Upper lobe of left lung (tissue), 4 donors: ENCODE measurements at regions not wholly inside any gene's neighbourhood (a gene's known extent, or its start where the extent isn't known, plus 50 kb on each side); places are given as distances from the start of the nearest gene placed in this dataset.

ENCODE experiments used
- CTCF ChIP-seq, 6 experiments: fragments of 450-650 bp in 4 of 6; fragments of 200-600 bp in 2 of 6; sonication (generic) in 2 of 6; IDR thresholded peaks; one replicate each; pipeline ENCODE4 v1.5.1; 2016 to 2019; ENCODE audit warnings: antibody characterized with exemption in 6 of 6
- EP300 ChIP-seq, 4 donors: sonication (generic); formaldehyde crosslinking; IDR thresholded peaks; one replicate each; pipeline ENCODE4 v1.5.1; 2017; ENCODE audit warnings: antibody characterized with exemption in 4 of 4, control low read depth in 2 of 4
- POLR2A ChIP-seq, 4 donors: fragments of 450-650 bp; IDR thresholded peaks; one replicate each; pipeline ENCODE4 v1.5.1; 2016 to 2017; ENCODE audit warnings: antibody characterized with exemption in 4 of 4, mild to moderate bottlenecking in 2 of 4
- POLR2AphosphoS5 ChIP-seq, 2 donors: sonication (generic); formaldehyde crosslinking; IDR thresholded peaks; one replicate each; pipeline ENCODE4 v1.5.1; 2017; ENCODE audit warnings: antibody characterized with exemption in 2 of 2

GRCh38 chr7:16089801-16090200, 331.5 kb downstream of the CRPPA start:
- TF ChIP-seq CTCF (IDR thresholded peaks at IDR 0.05), result no peak
- TF ChIP-seq POLR2AphosphoS5 (IDR thresholded peaks at IDR 0.05), result no peak
- TF ChIP-seq EP300 (IDR thresholded peaks at IDR 0.05), result no peak
- TF ChIP-seq POLR2A (IDR thresholded peaks at IDR 0.05), result no peak
